ENCODE measurements at regions not wholly inside any gene's neighbourhood (a gene's known extent, or its start where the extent isn't known, plus 50 kb on each side); places are given as distances from the start of the nearest gene placed in this dataset.

DNA sequence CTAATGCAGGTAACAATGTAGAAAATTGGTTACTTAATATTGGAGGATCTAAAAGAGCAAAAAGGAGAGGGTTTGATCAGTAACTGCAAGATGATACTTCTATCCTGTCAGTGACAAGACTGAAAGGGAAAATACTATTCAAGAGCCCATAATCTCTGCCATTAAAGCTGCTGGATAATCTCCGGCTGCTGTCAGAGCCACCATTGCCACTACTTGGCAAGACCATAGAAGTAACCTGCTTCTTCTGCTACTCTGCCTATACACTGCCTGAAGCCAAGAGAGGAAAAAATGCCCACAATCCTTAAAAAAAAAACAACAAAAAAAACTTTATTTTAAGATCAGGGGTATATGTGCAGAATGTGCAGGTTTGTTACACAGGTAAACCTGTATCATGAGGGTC lies 386.5 kb upstream of the ID4 start:
- no peak for DNase-seq (ENCODE audit: low read depth in 6 of 9, low spot score in 9 of 9)
- Histone ChIP-seq H3K27ac (ENCODE audit: low read depth in 1 of 2, low read length in 1 of 2) (no peak overlapping the region), H3K4me3 (ENCODE audit: low read length in 2 of 2) (no peak overlapping the region), H3K9me3 (ENCODE audit: control insufficient read depth in 2 of 2, insufficient read depth in 1 of 2, low read length in 1 of 2) (no peaks in the 10 kb centered on the region), H3K36me3 (ENCODE audit: control insufficient read depth in 2 of 2, insufficient read depth in 2 of 2, low read length in 1 of 2) (no peaks in the 10 kb centered on the region), H3K27me3 (ENCODE audit: control insufficient read depth in 2 of 2, insufficient read depth in 1 of 2, low read length in 1 of 2) (no peaks in the 10 kb centered on the region), H3K4me1 (ENCODE audit: control insufficient read depth in 2 of 2, insufficient read depth in 2 of 2, low read length in 2 of 2) (no peaks in the 10 kb centered on the region)
- 98% methylated on average over 1 of the region's 1 CpG for WGBS

DNA sequence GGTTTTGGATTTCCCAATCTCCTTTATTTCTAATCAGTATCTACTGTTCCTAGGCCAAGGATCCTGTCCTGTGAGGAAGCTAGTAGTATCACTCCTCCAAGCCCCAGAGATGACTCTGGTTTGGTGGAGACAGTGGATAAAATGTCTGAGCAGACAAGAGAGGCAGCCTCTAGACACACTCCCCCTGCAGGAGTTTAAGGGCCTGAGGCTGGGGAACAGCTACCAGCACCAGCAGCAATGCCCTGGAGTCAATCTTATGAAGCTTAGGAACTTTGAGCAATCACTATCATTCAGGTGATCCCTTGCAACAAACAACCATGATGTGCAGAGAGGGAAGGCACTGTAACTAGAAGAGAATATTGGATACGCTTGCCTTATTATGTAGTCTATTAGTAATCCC lies 384.7 kb upstream of the ID4 start:
- no peaks in the 10 kb centered on the region for H3K36me3 ChIP-seq (ENCODE audit: control insufficient read depth in 2 of 2, insufficient read depth in 2 of 2, low read length in 1 of 2)

DNA sequence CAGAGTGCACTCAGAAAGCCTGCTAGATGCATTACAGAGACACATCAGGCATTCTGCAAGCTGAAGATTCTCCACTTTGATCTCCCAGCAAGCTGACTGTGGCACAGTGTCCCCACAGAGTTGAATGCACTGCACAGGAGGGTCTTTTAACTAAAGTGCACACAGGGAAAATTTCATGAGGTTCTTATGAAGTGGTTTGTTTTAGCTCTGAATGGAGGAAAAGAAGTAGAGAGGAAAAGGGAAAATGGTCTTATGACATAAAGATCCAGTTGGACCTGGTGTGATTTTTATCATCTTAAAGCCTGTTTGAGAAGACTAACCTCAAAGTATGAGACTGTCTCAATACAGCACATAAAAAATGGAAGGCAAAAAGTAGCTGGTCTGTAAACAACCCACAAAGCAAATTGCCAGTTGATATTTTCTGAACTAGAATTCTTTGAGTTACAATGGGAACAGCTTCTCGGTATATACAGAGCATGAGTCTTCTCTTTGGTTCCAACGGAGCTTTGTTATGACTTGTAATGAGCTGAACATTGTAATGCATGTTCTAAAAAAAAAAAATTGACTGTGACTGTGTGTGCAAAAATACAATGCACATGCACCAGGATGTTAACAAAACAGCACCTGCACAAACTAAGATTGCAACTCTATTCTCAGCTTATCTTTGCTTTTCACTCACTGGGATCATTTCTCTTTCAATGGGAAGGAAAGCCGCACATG lies 383.0 kb upstream of the ID4 start:
- Histone ChIP-seq H3K27ac (ENCODE audit: low read depth in 1 of 2, low read length in 1 of 2) (no peak overlapping the region), H3K4me1 (ENCODE audit: control insufficient read depth in 2 of 2, insufficient read depth in 2 of 2, low read length in 2 of 2) (no peaks in the 10 kb centered on the region), H3K4me3 (ENCODE audit: low read length in 2 of 2) (no peak overlapping the region), H3K9me3 (ENCODE audit: control insufficient read depth in 2 of 2, insufficient read depth in 1 of 2, low read length in 1 of 2) (no peaks in the 10 kb centered on the region), H3K27me3 (ENCODE audit: control insufficient read depth in 2 of 2, insufficient read depth in 1 of 2, low read length in 1 of 2) (no peaks in the 10 kb centered on the region), H3K36me3 (ENCODE audit: control insufficient read depth in 2 of 2, insufficient read depth in 2 of 2, low read length in 1 of 2) (no peaks in the 10 kb centered on the region)
- DNase-seq (ENCODE audit: low read depth in 6 of 9, low spot score in 9 of 9) = no peak
- whole genome bisulfite sequencing = 29% methylated on average over 3 of the region's 3 CpGs

More for the DNA sequence above, 384.7 kb upstream of the ID4 start:
- WGBS = 97% methylated on average over 1 of the region's 1 CpG
- no peak for DNase-seq (ENCODE audit: low read depth in 6 of 9, low spot score in 9 of 9)
- no peaks in the 10 kb centered on the region for H3K27me3 ChIP-seq (ENCODE audit: control insufficient read depth in 2 of 2, insufficient read depth in 1 of 2, low read length in 1 of 2)
- H3K9me3 ChIP-seq (ENCODE audit: control insufficient read depth in 2 of 2, insufficient read depth in 1 of 2, low read length in 1 of 2) = no peaks in the 10 kb centered on the region
- no peak overlapping the region for H3K4me3 ChIP-seq (ENCODE audit: low read length in 2 of 2)
- no peaks in the 10 kb centered on the region for H3K4me1 ChIP-seq (ENCODE audit: control insufficient read depth in 2 of 2, insufficient read depth in 2 of 2, low read length in 2 of 2)
- no peak overlapping the region for H3K27ac ChIP-seq (ENCODE audit: low read depth in 1 of 2, low read length in 1 of 2)

DNA sequence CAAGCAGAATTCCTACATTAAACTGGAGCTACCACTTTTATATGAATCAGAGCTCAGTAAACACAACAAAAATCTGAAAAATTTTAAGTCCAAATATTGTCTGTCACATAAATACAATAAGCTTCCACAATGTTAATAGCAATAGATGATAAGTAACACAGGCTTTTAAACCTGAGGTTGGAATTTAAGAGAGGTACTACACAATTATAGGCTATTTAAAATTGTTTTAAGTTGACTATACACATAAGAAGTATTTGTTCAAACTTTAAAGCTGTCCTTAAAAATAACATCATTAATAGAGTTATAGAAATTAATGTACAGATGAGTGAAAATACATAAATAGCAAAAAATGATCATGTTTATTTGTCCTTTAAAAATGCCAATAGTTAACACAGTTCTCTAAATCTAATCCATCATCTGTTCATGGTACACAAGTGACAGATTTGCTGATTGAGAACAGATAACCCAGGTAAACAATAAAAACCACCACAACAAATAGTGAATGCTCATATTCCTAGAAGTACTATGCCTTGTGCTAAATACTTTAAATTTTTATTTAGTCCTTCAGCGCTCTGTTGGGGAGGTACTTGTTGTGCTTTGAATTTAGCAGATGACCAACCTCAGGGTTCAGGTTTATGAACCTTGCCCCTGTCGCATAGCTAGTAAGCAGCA lies 382.3 kb upstream of the ID4 start:
- Histone ChIP-seq H3K4me3 (ENCODE audit: low read length in 2 of 2) (no peak overlapping the region), H3K27ac (ENCODE audit: low read depth in 1 of 2, low read length in 1 of 2) (no peak overlapping the region), H3K4me1 (ENCODE audit: control insufficient read depth in 2 of 2, insufficient read depth in 2 of 2, low read length in 2 of 2) (no peaks in the 10 kb centered on the region), H3K36me3 (ENCODE audit: control insufficient read depth in 2 of 2, insufficient read depth in 2 of 2, low read length in 1 of 2) (no peaks in the 10 kb centered on the region), H3K27me3 (ENCODE audit: control insufficient read depth in 2 of 2, insufficient read depth in 1 of 2, low read length in 1 of 2) (no peaks in the 10 kb centered on the region), H3K9me3 (ENCODE audit: control insufficient read depth in 2 of 2, insufficient read depth in 1 of 2, low read length in 1 of 2) (no peaks in the 10 kb centered on the region)
- no peak for DNase-seq (ENCODE audit: low read depth in 6 of 9, low spot score in 9 of 9)
- 98% methylated on average over 2 of the region's 2 CpGs for WGBS

DNA sequence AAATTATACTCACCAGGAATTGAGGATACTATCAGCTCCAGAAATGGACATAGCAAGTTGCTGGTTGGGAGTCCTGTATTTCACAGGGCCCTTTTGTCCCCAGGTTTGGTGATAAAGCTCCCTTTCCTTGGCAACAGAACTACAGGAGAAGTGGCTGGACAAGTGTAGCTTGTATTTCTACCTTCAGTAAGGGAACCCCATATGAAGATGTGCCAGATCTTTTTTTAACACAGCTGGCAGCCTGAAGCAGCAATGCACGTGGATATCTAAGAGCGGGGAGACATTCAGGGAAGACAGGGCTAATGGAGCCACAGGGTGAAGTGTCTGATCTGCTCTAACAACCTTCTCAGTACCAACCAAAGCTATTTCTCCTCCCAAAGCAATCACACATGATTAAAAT lies 373.9 kb upstream of the ID4 start:
- DNase-seq (ENCODE audit: low read depth in 6 of 9, low spot score in 9 of 9) = no peak
- Histone ChIP-seq H3K4me1 (ENCODE audit: control insufficient read depth in 2 of 2, insufficient read depth in 2 of 2, low read length in 2 of 2) (no peaks in the 10 kb centered on the region), H3K36me3 (ENCODE audit: control insufficient read depth in 2 of 2, insufficient read depth in 2 of 2, low read length in 1 of 2) (no peaks in the 10 kb centered on the region), H3K4me3 (ENCODE audit: low read length in 2 of 2) (no peak overlapping the region), H3K9me3 (ENCODE audit: control insufficient read depth in 2 of 2, insufficient read depth in 1 of 2, low read length in 1 of 2) (no peaks in the 10 kb centered on the region), H3K27ac (ENCODE audit: low read depth in 1 of 2, low read length in 1 of 2) (no peak overlapping the region), H3K27me3 (ENCODE audit: control insufficient read depth in 2 of 2, insufficient read depth in 1 of 2, low read length in 1 of 2) (no peaks in the 10 kb centered on the region)
- WGBS = 85% methylated on average over 2 of the region's 2 CpGs

DNA sequence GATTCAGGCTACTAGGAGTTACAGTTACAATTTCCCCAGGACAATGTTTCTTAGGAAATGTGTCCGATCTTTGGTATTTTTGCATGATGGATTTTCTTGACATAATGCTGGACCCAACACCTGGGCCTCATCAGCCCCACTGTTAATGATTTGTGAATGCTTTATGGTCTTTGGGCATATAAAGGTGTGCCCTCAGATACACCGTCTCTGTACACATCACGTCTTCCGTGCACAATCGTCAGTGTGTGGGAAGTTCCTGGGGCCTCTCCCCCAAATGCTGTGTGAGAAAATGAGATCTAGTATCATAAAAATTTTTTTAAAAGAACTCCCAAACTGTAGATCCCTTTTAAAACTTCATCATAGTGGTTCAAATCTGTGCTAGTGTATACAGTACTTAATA lies 373.2 kb upstream of the ID4 start:
- 94% methylated on average over 5 of the region's 5 CpGs for whole genome bisulfite sequencing
- H3K27ac ChIP-seq (ENCODE audit: low read depth in 1 of 2, low read length in 1 of 2) = no peak overlapping the region
- H3K36me3 ChIP-seq (ENCODE audit: control insufficient read depth in 2 of 2, insufficient read depth in 2 of 2, low read length in 1 of 2) = no peaks in the 10 kb centered on the region
- H3K4me1 ChIP-seq (ENCODE audit: control insufficient read depth in 2 of 2, insufficient read depth in 2 of 2, low read length in 2 of 2) = no peaks in the 10 kb centered on the region
- H3K27me3 ChIP-seq (ENCODE audit: control insufficient read depth in 2 of 2, insufficient read depth in 1 of 2, low read length in 1 of 2) = no peaks in the 10 kb centered on the region
- H3K9me3 ChIP-seq (ENCODE audit: control insufficient read depth in 2 of 2, insufficient read depth in 1 of 2, low read length in 1 of 2) = no peaks in the 10 kb centered on the region
- H3K4me3 ChIP-seq (ENCODE audit: low read length in 2 of 2) = no peak overlapping the region
- no peak for DNase-seq (ENCODE audit: low read depth in 6 of 9, low spot score in 9 of 9)

DNA sequence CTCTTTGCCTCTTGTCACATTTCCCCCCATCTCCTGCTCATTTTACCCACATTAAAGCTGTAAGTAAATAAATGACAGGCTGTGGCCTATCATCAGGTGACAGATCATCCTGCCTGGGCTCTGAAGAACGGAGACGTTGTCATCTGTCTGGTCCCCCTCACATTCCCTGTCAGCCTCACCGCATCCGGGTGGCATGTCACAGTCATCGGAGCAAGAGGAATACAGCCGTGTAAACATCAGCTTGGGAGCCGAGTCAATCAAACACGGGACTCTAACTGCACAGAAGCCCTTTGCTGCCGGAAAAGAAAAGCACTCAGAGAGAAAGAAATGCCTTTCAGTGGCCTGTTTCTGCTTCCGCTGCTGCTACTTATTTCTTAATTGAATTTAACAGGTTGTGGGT lies 371.9 kb upstream of the ID4 start:
- Histone ChIP-seq H3K4me1 (ENCODE audit: control insufficient read depth in 2 of 2, insufficient read depth in 2 of 2, low read length in 2 of 2) (no peaks in the 10 kb centered on the region), H3K27ac (ENCODE audit: low read depth in 1 of 2, low read length in 1 of 2) (no peak overlapping the region), H3K27me3 (ENCODE audit: control insufficient read depth in 2 of 2, insufficient read depth in 1 of 2, low read length in 1 of 2) (no peaks in the 10 kb centered on the region), H3K9me3 (ENCODE audit: control insufficient read depth in 2 of 2, insufficient read depth in 1 of 2, low read length in 1 of 2) (no peaks in the 10 kb centered on the region), H3K4me3 (ENCODE audit: low read length in 2 of 2) (no peak overlapping the region), H3K36me3 (ENCODE audit: control insufficient read depth in 2 of 2, insufficient read depth in 2 of 2, low read length in 1 of 2) (no peaks in the 10 kb centered on the region)
- no peak for DNase-seq (ENCODE audit: low read depth in 6 of 9, low spot score in 9 of 9)
- WGBS = 57% methylated on average over 10 of the region's 10 CpGs

DNA sequence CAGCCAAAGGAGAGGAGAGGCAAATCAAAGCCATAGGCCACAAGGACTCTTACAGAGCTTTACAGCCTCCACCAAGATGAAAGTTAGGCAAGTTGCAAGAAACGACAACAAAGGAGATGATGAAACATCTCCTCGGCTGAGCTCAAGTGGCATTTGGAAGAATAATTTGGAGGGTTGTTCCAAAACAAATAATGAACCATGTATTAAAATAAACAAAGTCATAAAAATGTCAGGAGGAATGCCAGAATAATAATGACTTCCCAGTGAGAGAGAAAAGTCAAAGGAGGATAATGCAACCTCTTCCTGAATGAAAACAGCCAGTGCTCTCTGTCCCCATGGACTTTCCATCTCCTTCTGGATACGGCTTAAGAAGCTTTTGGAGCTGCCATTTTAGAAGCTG lies 371.4 kb upstream of the ID4 start:
- no peaks in the 10 kb centered on the region for H3K4me1 ChIP-seq (ENCODE audit: control insufficient read depth in 2 of 2, insufficient read depth in 2 of 2, low read length in 2 of 2)
- no peaks in the 10 kb centered on the region for H3K9me3 ChIP-seq (ENCODE audit: control insufficient read depth in 2 of 2, insufficient read depth in 1 of 2, low read length in 1 of 2)
- DNase-seq (ENCODE audit: low read depth in 6 of 9, low spot score in 9 of 9) = no peak
- 67% methylated on average over 3 of the region's 3 CpGs for WGBS
- H3K36me3 ChIP-seq (ENCODE audit: control insufficient read depth in 2 of 2, insufficient read depth in 2 of 2, low read length in 1 of 2) = no peaks in the 10 kb centered on the region
- H3K27me3 ChIP-seq (ENCODE audit: control insufficient read depth in 2 of 2, insufficient read depth in 1 of 2, low read length in 1 of 2) = no peaks in the 10 kb centered on the region
- no peak overlapping the region for H3K4me3 ChIP-seq (ENCODE audit: low read length in 2 of 2)
- H3K27ac ChIP-seq (ENCODE audit: low read depth in 1 of 2, low read length in 1 of 2) = no peak overlapping the region

DNA sequence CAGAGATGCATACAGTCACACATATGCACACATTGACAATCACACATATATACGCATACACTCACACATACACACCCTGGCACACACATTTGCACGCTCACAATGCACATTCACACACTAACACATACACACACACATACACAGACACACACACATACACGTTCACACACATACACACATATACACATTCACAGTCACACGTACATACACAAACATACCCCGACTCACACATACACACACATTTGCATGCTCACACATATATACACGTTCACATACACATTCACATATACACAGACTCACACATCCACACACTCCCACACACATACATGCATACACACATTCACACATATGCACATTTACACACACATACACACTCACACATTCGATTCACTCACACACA lies 366.8 kb upstream of the ID4 start:
- Histone ChIP-seq H3K27ac (ENCODE audit: low read depth in 1 of 2, low read length in 1 of 2) (no peak overlapping the region), H3K4me3 (ENCODE audit: low read length in 2 of 2) (no peak overlapping the region), H3K27me3 (ENCODE audit: control insufficient read depth in 2 of 2, insufficient read depth in 1 of 2, low read length in 1 of 2) (no peaks in the 10 kb centered on the region), H3K9me3 (ENCODE audit: control insufficient read depth in 2 of 2, insufficient read depth in 1 of 2, low read length in 1 of 2) (peaks cover 0 to 6% of the 10 kb centered on the region in 2 donors), H3K36me3 (ENCODE audit: control insufficient read depth in 2 of 2, insufficient read depth in 2 of 2, low read length in 1 of 2) (no peaks in the 10 kb centered on the region), H3K4me1 (ENCODE audit: control insufficient read depth in 2 of 2, insufficient read depth in 2 of 2, low read length in 2 of 2) (no peaks in the 10 kb centered on the region)
- 81% methylated on average over 7 of the region's 7 CpGs for WGBS
- DNase-seq (ENCODE audit: low read depth in 6 of 9, low spot score in 9 of 9) = no peak

Measured in thymus (tissue), 11 donors.